Left ventricle myocardium inferior (tissue), 1 donor: ENCODE measurements at regions not wholly inside any gene's neighbourhood (a gene's known extent, or its start where the extent isn't known, plus 50 kb on each side); places are given as distances from the start of the nearest gene placed in this dataset.

Source experiments
- DNase-seq: peaks from one replicate; pipeline ENCODE4 v3.0.0-alpha.2; 2020
- H3K27ac ChIP-seq: fragments of 200-600 bp; replicated peaks from 2 replicates; pipeline ENCODE4 v1.8.0; 2021
- H3K27me3 ChIP-seq: fragments of 200-600 bp; 2 replicates; pipeline ENCODE4 v1.8.0; 2021; ENCODE audit warnings: low read depth
- H3K36me3 ChIP-seq: fragments of 200-600 bp; 2 replicates; pipeline ENCODE4 v1.8.0; 2021
- H3K4me1 ChIP-seq: fragments of 200-600 bp; 2 replicates; pipeline ENCODE4 v1.8.0; 2021
- H3K4me3 ChIP-seq: fragments of 200-600 bp; 2 replicates; pipeline ENCODE4 v1.8.0; 2021; ENCODE audit warnings: mild to moderate bottlenecking, moderate library complexity
- H3K9me3 ChIP-seq: fragments of 200-600 bp; replicated peaks from 2 replicates; pipeline ENCODE4 v1.8.0; 2021
- CTCF ChIP-seq: fragments of 200-600 bp; IDR thresholded peaks from 2 replicates; pipeline ENCODE4 v1.8.0; 2021; ENCODE audit warnings: antibody characterized with exemption, mild to moderate bottlenecking, borderline replicate concordance
- intact Hi-C: fragments of 100-400 bp; cut with micrococcal nuclease; formaldehyde crosslinking; loops from one replicate; pipeline ENCODE4 v1.11.0; 2022
- donor health status: DM: no; HTN: yes; CAD: no; lungs with severe emphysema.

- Histone ChIP-seq H3K4me3 (no peak overlapping the region), H3K27me3 (no peaks in the 10 kb centered on the region), H3K36me3 (no peaks in the 10 kb centered on the region), H3K9me3 (peaks cover 12% of the 10 kb centered on the region), H3K4me1 (no peaks in the 10 kb centered on the region), H3K27ac (no peak overlapping the region)
- intact Hi-C loops = no loop called here
- no peak for TF ChIP-seq CTCF
- DNase-seq = no peak
These were observed 109.8 kb upstream of the MAN1A1 start for GRCh38 chr6:119459207-119459974.

- Histone ChIP-seq H3K4me1 (no peaks in the 10 kb centered on the region), H3K27ac (no peak overlapping the region), H3K36me3 (no peaks in the 10 kb centered on the region), H3K9me3 (no peaks in the 10 kb centered on the region), H3K27me3 (no peaks in the 10 kb centered on the region), H3K4me3 (no peak overlapping the region)
- intact Hi-C loops = no loop called here
- DNase-seq = no peak
- TF ChIP-seq CTCF = no peak
These were observed 105.2 kb upstream of the MAN1A1 start for GRCh38 chr6:119454714-119455113.

GRCh38 chr6:119453242-119454200 is 104.0 kb upstream of the MAN1A1 start:
- no peak for DNase-seq
- Histone ChIP-seq H3K27ac (no peak overlapping the region), H3K9me3 (no peaks in the 10 kb centered on the region), H3K4me3 (no peak overlapping the region), H3K36me3 (no peaks in the 10 kb centered on the region), H3K27me3 (no peaks in the 10 kb centered on the region), H3K4me1 (no peaks in the 10 kb centered on the region)
- intact Hi-C loops = no loop called here
- no peak for TF ChIP-seq CTCF

DNA sequence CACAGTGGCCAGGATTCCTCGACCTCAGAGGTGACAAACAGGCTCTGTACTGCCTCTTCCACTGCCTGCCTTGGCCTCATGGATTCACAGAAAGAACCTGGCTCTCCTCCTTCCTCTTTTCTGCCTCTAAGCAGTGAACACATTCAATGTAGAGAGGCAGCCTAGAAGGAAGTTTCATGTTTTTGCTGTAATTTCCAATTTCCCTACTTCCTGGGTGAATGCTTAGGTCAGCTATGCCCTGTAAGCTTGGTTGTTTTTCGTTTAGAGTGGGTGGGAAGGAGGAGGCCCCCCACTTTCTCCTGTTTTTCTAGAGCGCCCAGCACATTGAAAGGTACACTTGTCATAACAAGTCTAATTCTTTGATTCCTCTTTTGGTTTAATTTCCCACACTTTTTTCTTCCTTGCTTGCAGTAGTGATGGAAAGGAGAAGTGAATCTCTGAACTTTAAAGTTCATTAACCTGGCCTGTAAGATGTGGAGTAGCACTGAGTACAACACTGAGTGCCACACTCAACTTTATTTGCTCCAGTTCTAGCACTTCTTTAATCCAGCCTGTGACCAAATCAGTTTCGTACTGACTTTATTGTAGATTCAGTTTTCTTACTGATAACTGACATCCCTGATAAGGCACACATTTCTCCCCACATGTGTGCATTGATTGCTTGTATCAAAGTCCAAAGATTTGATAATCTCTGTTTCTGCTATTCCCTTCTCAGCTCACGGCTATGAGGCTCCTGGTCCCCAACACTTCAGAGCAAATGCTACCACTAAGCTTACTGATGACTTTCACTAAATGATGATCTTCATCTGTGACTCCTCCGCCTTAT is 100.0 kb upstream of the MAN1A1 start:
- Histone ChIP-seq H3K9me3 (no peaks in the 10 kb centered on the region), H3K4me1 (peaks cover 15% of the 10 kb centered on the region), H3K4me3 (no peak overlapping the region), H3K36me3 (no peaks in the 10 kb centered on the region), H3K27me3 (no peaks in the 10 kb centered on the region), H3K27ac (no peak overlapping the region)
- no peak for DNase-seq
- no peak for TF ChIP-seq CTCF
- intact Hi-C loops = no loop called here

GRCh38 chr6:119447921-119448320 is 98.4 kb upstream of the MAN1A1 start:
- intact Hi-C loops = no loop called here
- DNase-seq = no peak
- Histone ChIP-seq H3K4me1 (peaks cover 15% of the 10 kb centered on the region), H3K9me3 (no peaks in the 10 kb centered on the region), H3K27me3 (no peaks in the 10 kb centered on the region), H3K27ac (no peak overlapping the region), H3K36me3 (no peaks in the 10 kb centered on the region), H3K4me3 (no peak overlapping the region)
- no peak for TF ChIP-seq CTCF
